ENCODE measurements at regions not wholly inside any gene's neighbourhood (a gene's known extent, or its start where the extent isn't known, plus 50 kb on each side); places are given as distances from the start of the nearest gene placed in this dataset.

- no peaks in the 10 kb centered on the region for H4K20me1 ChIP-seq (ENCODE audit: insufficient read depth, low read length)
- no peak overlapping the region for H2AFZ ChIP-seq (ENCODE audit: low read length)
- POLR2A ChIA-PET: no interaction called here
- TF ChIP-seq EZH2phosphoT487 (IDR thresholded peaks at IDR 0.05; ENCODE audit: borderline replicate concordance, low read depth, low read length): no peak
- TF ChIP-seq CTCF (conservative IDR thresholded peaks at IDR 0.05; ENCODE audit: low read length): no peak
- no TSS peak for BruUV-seq (replicated peaks)
- H3K9me3 ChIP-seq (ENCODE audit: low read length): no peaks in the 10 kb centered on the region
- H3K4me2 ChIP-seq (ENCODE audit: low read length): no peak overlapping the region
- intact Hi-C loops (cut with micrococcal nuclease; ENCODE audit: unreplicated experiment): no loop called here
- CTCF ChIA-PET (ENCODE audit: unreplicated experiment): no interaction called here
- H3K27ac ChIP-seq (ENCODE audit: low read depth, low read length, poor library complexity, severe bottlenecking): no peak overlapping the region
- no peak overlapping the region for H3K4me3 ChIP-seq (ENCODE audit: low read depth, low read length, poor library complexity, severe bottlenecking)
- H3K4me1 ChIP-seq (ENCODE audit: insufficient read depth, low read length, poor library complexity, severe bottlenecking): no peaks in the 10 kb centered on the region
- DNase-seq (ENCODE audit: low spot score): no peak
- no peaks in the 10 kb centered on the region for H3K36me3 ChIP-seq (ENCODE audit: insufficient read depth, low read length)
- no peaks in the 10 kb centered on the region for H3K9me2 ChIP-seq (ENCODE audit: insufficient read depth, low read length)
- no peaks in the 10 kb centered on the region for H3K79me2 ChIP-seq (ENCODE audit: insufficient read depth, low read depth, low read length)
These were observed 212.3 kb upstream of the RORB start for GRCh38 chr9:74284581-74285450.

- H2AFZ ChIP-seq (ENCODE audit: low read length): no peak overlapping the region
- H3K9me3 ChIP-seq (ENCODE audit: low read length): no peaks in the 10 kb centered on the region
- intact Hi-C loops (cut with micrococcal nuclease; ENCODE audit: unreplicated experiment): no loop called here
- H3K4me1 ChIP-seq (ENCODE audit: insufficient read depth, low read length, poor library complexity, severe bottlenecking): no peaks in the 10 kb centered on the region
- ChIA-PET CTCF (ENCODE audit: unreplicated experiment) (no interaction called here), POLR2A (no interaction called here)
- no peaks in the 10 kb centered on the region for H3K9me2 ChIP-seq (ENCODE audit: insufficient read depth, low read length)
- no peaks in the 10 kb centered on the region for H3K36me3 ChIP-seq (ENCODE audit: insufficient read depth, low read length)
- TF ChIP-seq EZH2phosphoT487 (IDR thresholded peaks at IDR 0.05; ENCODE audit: borderline replicate concordance, low read depth, low read length): no peak
- no peak for TF ChIP-seq CTCF (conservative IDR thresholded peaks at IDR 0.05; ENCODE audit: low read length)
- H3K4me3 ChIP-seq (ENCODE audit: low read depth, low read length, poor library complexity, severe bottlenecking): no peak overlapping the region
- no peak overlapping the region for H3K27ac ChIP-seq (ENCODE audit: low read depth, low read length, poor library complexity, severe bottlenecking)
- no peak for DNase-seq (ENCODE audit: low spot score)
- no TSS peak for BruUV-seq (replicated peaks)
- no peaks in the 10 kb centered on the region for H3K79me2 ChIP-seq (ENCODE audit: insufficient read depth, low read depth, low read length)
- no peaks in the 10 kb centered on the region for H4K20me1 ChIP-seq (ENCODE audit: insufficient read depth, low read length)
- H3K4me2 ChIP-seq (ENCODE audit: low read length): no peak overlapping the region
These were observed 203.7 kb upstream of the RORB start for GRCh38 chr9:74293479-74293878.

GRCh38 chr9:74303945-74304344 lies 193.2 kb upstream of the RORB start:
- CTCF ChIA-PET (ENCODE audit: unreplicated experiment): no interaction called here

More at GRCh38 chr9:74303945-74304344, 193.2 kb upstream of the RORB start:
- no peak for DNase-seq (ENCODE audit: low spot score)
- POLR2A ChIA-PET: interaction anchor here (0.6 kb wide), 1 partner anchor 981 kb away, joined by 3 read pairs; no protein-coding TSS in a partner anchor
- Histone ChIP-seq H3K36me3 (ENCODE audit: insufficient read depth, low read length) (no peaks in the 10 kb centered on the region), H3K4me1 (ENCODE audit: insufficient read depth, low read length, poor library complexity, severe bottlenecking) (no peaks in the 10 kb centered on the region), H3K4me2 (ENCODE audit: low read length) (no peak overlapping the region), H4K20me1 (ENCODE audit: insufficient read depth, low read length) (no peaks in the 10 kb centered on the region), H3K9me3 (ENCODE audit: low read length) (no peaks in the 10 kb centered on the region), H2AFZ (ENCODE audit: low read length) (no peak overlapping the region), H3K9me2 (ENCODE audit: insufficient read depth, low read length) (no peaks in the 10 kb centered on the region), H3K79me2 (ENCODE audit: insufficient read depth, low read depth, low read length) (no peaks in the 10 kb centered on the region), H3K4me3 (ENCODE audit: low read depth, low read length, poor library complexity, severe bottlenecking) (no peak overlapping the region), H3K27ac (ENCODE audit: low read depth, low read length, poor library complexity, severe bottlenecking) (no peak overlapping the region)
- BruUV-seq (replicated peaks): no TSS peak
- no peak for TF ChIP-seq CTCF (conservative IDR thresholded peaks at IDR 0.05; ENCODE audit: low read length)
- no peak for TF ChIP-seq EZH2phosphoT487 (IDR thresholded peaks at IDR 0.05; ENCODE audit: borderline replicate concordance, low read depth, low read length)
- intact Hi-C loops (cut with micrococcal nuclease; ENCODE audit: unreplicated experiment): no loop called here

Data from OCI-LY7 (cell line).